ENCODE measurements at regions not wholly inside any gene's neighbourhood (a gene's known extent, or its start where the extent isn't known, plus 50 kb on each side); places are given as distances from the start of the nearest gene placed in this dataset.

DNA sequence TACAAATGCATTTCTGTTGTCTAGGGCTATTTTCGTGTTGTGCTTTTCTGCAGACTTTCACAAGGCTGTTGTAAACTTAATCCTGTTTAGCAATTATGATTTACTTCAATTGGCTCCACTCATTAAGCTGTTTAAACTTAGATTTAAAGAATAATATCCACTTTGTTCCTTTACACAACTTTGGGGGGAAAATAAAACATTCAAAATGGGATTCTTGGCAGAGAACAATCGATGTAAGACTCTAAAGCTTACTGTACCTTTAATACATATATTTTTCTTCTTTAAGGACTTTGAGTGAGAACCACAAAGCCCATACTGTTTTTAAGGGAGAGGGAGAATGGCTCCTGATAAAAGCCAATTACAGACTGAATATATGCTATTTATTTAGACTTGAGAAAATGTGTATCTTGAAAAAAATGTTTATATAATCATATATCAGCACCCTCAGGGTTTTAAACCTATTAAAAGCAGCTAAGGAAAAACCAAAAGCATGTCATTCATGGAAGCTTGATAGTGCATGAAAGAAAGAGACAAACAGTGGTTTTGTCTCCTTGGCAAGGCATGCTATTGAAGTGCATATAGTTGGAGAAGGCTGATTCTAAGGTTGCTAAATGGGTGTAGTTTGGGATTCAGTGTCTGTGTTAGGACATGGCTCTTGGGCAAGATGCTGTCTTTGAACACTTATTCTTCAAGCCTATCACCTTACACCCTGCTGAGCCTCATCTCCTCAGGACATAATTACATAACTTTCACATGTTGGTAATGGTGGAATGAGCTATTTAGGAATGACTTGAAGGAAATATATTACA lies 293.4 kb upstream of the TBC1D5 start:
- H3K27ac ChIP-seq: no peak overlapping the region
- H3K36me3 ChIP-seq: no peaks in the 10 kb centered on the region
- H3K9me3 ChIP-seq: no peaks in the 10 kb centered on the region
- no peak overlapping the region for H3K4me3 ChIP-seq
- H3K27me3 ChIP-seq: no peaks in the 10 kb centered on the region
- in situ Hi-C loops (cut with MboI; ENCODE audit: low pct_ligation_motif_present in 1 of 4, low pct_unique_long_range_greater_than_20kb in 1 of 4, low sequenced_read_pairs in 3 of 4) (no loop called here), intact Hi-C loops (cut with DNase I; ENCODE audit: low total_unique reads) (no loop called here)
- no peak for DNase-seq
- no peaks in the 10 kb centered on the region for H3K4me1 ChIP-seq
- WGBS, 2 donors (ENCODE audit: low coverage in 1 of 2): 57 to 62% methylated on average over 2 of the region's 2 CpGs
- TF ChIP-seq EP300 (IDR thresholded peaks at IDR 0.05; ENCODE audit: low read depth): no peak
- TF ChIP-seq, protein P1, sequence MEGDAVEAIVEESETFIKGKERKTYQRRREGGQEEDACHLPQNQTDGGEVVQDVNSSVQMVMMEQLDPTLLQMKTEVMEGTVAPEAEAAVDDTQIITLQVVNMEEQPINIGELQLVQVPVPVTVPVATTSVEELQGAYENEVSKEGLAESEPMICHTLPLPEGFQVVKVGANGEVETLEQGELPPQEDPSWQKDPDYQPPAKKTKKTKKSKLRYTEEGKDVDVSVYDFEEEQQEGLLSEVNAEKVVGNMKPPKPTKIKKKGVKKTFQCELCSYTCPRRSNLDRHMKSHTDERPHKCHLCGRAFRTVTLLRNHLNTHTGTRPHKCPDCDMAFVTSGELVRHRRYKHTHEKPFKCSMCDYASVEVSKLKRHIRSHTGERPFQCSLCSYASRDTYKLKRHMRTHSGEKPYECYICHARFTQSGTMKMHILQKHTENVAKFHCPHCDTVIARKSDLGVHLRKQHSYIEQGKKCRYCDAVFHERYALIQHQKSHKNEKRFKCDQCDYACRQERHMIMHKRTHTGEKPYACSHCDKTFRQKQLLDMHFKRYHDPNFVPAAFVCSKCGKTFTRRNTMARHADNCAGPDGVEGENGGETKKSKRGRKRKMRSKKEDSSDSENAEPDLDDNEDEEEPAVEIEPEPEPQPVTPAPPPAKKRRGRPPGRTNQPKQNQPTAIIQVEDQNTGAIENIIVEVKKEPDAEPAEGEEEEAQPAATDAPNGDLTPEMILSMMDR (IDR thresholded peaks at IDR 0.05): no peak
- no peak for TF ChIP-seq POLR2AphosphoS5 (IDR thresholded peaks at IDR 0.05)
- no peak for TF ChIP-seq POLR2A (IDR thresholded peaks at IDR 0.05)

GRCh38 chr3:18033581-18034108 lies 291.2 kb upstream of the TBC1D5 start:
- intact Hi-C loops (cut with DNase I; ENCODE audit: low total_unique reads): no loop called here
- Histone ChIP-seq H3K36me3 (no peaks in the 10 kb centered on the region), H3K27me3 (no peaks in the 10 kb centered on the region), H3K9me3 (no peaks in the 10 kb centered on the region), H3K4me1 (no peaks in the 10 kb centered on the region), H3K4me3 (no peak overlapping the region), H3K27ac (no peak overlapping the region)
- in situ Hi-C loops (cut with MboI; ENCODE audit: low pct_ligation_motif_present in 1 of 4, low pct_unique_long_range_greater_than_20kb in 1 of 4, low sequenced_read_pairs in 3 of 4): no loop called here
- DNase-seq: no peak
- 74 to 86% methylated on average over 2 to 3 of the region's 3 CpGs for WGBS, 2 donors (ENCODE audit: low coverage in 1 of 2)
- TF ChIP-seq EP300 (IDR thresholded peaks at IDR 0.05; ENCODE audit: low read depth): no peak
- TF ChIP-seq, protein P1 (IDR thresholded peaks at IDR 0.05): no peak
- TF ChIP-seq POLR2AphosphoS5 (IDR thresholded peaks at IDR 0.05): no peak
- no peak for TF ChIP-seq POLR2A (IDR thresholded peaks at IDR 0.05)

GRCh38 chr3:18030371-18030870 lies 288.0 kb upstream of the TBC1D5 start:
- intact Hi-C loops (cut with DNase I; ENCODE audit: low total_unique reads): no loop called here
- in situ Hi-C loops (cut with MboI; ENCODE audit: low pct_ligation_motif_present in 1 of 4, low pct_unique_long_range_greater_than_20kb in 1 of 4, low sequenced_read_pairs in 3 of 4): no loop called here
- no peak for DNase-seq
- Histone ChIP-seq H3K4me1 (no peaks in the 10 kb centered on the region), H3K27me3 (no peaks in the 10 kb centered on the region), H3K36me3 (no peaks in the 10 kb centered on the region), H3K27ac (no peak overlapping the region), H3K9me3 (no peaks in the 10 kb centered on the region), H3K4me3 (no peak overlapping the region)
- WGBS, 2 donors (ENCODE audit: low coverage in 1 of 2): 89 to 100% methylated on average over 3 to 8 of the region's 8 CpGs
- TF ChIP-seq, protein P1 (IDR thresholded peaks at IDR 0.05): no peak
- TF ChIP-seq POLR2A (IDR thresholded peaks at IDR 0.05) (no peak), POLR2AphosphoS5 (IDR thresholded peaks at IDR 0.05) (no peak), EP300 (IDR thresholded peaks at IDR 0.05; ENCODE audit: low read depth) (no peak)

DNA sequence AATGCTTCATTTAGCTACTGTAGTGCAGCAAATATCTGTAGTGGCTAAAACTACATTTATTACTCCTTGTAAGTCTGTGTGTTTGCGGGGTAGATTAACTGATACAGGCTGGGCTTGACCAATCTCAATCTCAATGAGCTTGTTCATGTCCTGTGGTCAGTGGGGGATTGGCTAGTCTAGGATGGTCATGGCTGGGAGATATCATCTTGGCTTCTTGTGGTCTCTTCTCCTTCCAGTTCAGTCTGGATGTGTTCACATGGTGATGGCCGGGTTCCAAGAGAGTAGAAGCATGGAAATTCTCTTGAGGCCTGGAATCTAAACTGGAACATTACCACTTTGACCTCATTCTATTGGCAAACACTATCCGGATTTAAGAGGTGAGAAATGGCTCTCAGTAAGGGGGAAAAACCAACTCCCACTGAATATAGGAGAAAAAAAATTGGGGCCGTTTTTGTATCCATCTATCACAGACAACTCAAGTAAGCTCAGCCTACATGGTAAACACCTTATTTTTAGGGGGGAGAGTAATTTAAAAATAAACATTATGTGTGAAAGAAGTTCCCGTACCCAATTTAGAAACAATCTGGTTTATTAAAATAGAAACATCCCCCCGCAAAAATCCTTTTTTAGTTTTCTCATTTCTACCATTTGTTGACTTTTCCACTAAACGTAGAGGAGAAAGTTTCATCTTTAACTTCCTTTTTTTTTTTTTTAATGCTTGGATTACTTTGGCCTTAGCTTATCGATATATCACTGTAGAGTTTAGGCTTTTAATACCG lies 284.9 kb upstream of the TBC1D5 start:
- in situ Hi-C loops (cut with MboI; ENCODE audit: low pct_ligation_motif_present in 1 of 4, low pct_unique_long_range_greater_than_20kb in 1 of 4, low sequenced_read_pairs in 3 of 4): no loop called here

More for the DNA sequence above, 284.9 kb upstream of the TBC1D5 start:
- no peak for DNase-seq
- Histone ChIP-seq H3K9me3 (no peaks in the 10 kb centered on the region), H3K4me1 (no peaks in the 10 kb centered on the region), H3K4me3 (no peak overlapping the region), H3K36me3 (no peaks in the 10 kb centered on the region), H3K27ac (no peak overlapping the region), H3K27me3 (no peaks in the 10 kb centered on the region)
- 74 to 87% methylated on average over 7 to 9 of the region's 9 CpGs for WGBS, 2 donors (ENCODE audit: low coverage in 1 of 2)
- TF ChIP-seq EP300 (IDR thresholded peaks at IDR 0.05; ENCODE audit: low read depth): no peak
- TF ChIP-seq POLR2AphosphoS5 (IDR thresholded peaks at IDR 0.05): no peak
- TF ChIP-seq POLR2A (IDR thresholded peaks at IDR 0.05): no peak
- TF ChIP-seq, protein P1 (IDR thresholded peaks at IDR 0.05): no peak
- intact Hi-C loops (cut with DNase I; ENCODE audit: low total_unique reads): loop anchor here (10.0 kb wide), 1 partner anchor 803 kb away; no protein-coding TSS in a partner anchor
